Coronary artery (tissue), 2 donors: ENCODE measurements at regions not wholly inside any gene's neighbourhood (a gene's known extent, or its start where the extent isn't known, plus 50 kb on each side); places are given as distances from the start of the nearest gene placed in this dataset.
"Not testable (repeated sequence)": the region's sequence is repeated elsewhere in the genome, so short reads cannot be mapped to it uniquely, and the experiment has no call there.

Source experiments
- DNase-seq: peaks from one replicate; pipeline ENCODE4 v3.0.0-alpha.2; 2017; ENCODE audit warnings: low spot score
- H3K27ac ChIP-seq, 2 donors: fragments of 200-600 bp; sonication (generic); one replicate each; pipeline ENCODE4 v1.5.1; 2016 to 2019
- H3K4me3 ChIP-seq: fragments of 200-600 bp; sonication (generic); 2 replicates; pipeline ENCODE4 v1.5.1; 2016; ENCODE audit warnings: mild to moderate bottlenecking, moderate library complexity
- CTCF ChIP-seq: fragments of 200-600 bp; sonication (generic); IDR thresholded peaks from one replicate; pipeline ENCODE4 v1.5.1; 2019; ENCODE audit warnings: antibody characterized with exemption

GRCh38 chr3:178139116-178139515 lies 397.1 kb upstream of the KCNMB2 start:
- Histone ChIP-seq H3K4me3 (no peak overlapping the region), H3K27ac (no peak overlapping the region)
- TF ChIP-seq CTCF = no peak
- DNase-seq = no peak

GRCh38 chr3:178140531-178141304 lies 395.5 kb upstream of the KCNMB2 start:
- Histone ChIP-seq H3K27ac (no peak overlapping the region), H3K4me3 (no peak overlapping the region)
- no peak for TF ChIP-seq CTCF
- no peak for DNase-seq

- not testable (repeated sequence) for H3K27ac ChIP-seq, DNase-seq, H3K4me3 ChIP-seq
These were observed 394.9 kb upstream of the KCNMB2 start for GRCh38 chr3:178141305-178141684.

GRCh38 chr3:178146406-178146831 lies 389.8 kb upstream of the KCNMB2 start:
- no peak for TF ChIP-seq CTCF
- DNase-seq = no peak
- H3K27ac ChIP-seq = no peak overlapping the region
- no peak overlapping the region for H3K4me3 ChIP-seq

GRCh38 chr3:178147001-178147400 lies 389.2 kb upstream of the KCNMB2 start:
- no peak for DNase-seq
- no peak for TF ChIP-seq CTCF
- no peak overlapping the region for H3K27ac ChIP-seq
- no peak overlapping the region for H3K4me3 ChIP-seq

- Histone ChIP-seq H3K4me3 (no peak overlapping the region), H3K27ac (no peak overlapping the region)
- DNase-seq = no peak
- no peak for TF ChIP-seq CTCF
These were observed 384.0 kb upstream of the KCNMB2 start for GRCh38 chr3:178152031-178152806.

- no peak overlapping the region for H3K4me3 ChIP-seq
- no peak for TF ChIP-seq CTCF
- no peak overlapping the region for H3K27ac ChIP-seq
- DNase-seq = no peak
These were observed 383.2 kb upstream of the KCNMB2 start for GRCh38 chr3:178152988-178153387.
